H1 (cell line): ENCODE measurements at regions not wholly inside any gene's neighbourhood (a gene's known extent, or its start where the extent isn't known, plus 50 kb on each side); places are given as distances from the start of the nearest gene placed in this dataset.

Source experiments
- CHD7 ChIP-seq: fragments of 300-600 bp; sonication (generic); IDR thresholded peaks from 2 replicates; pipeline ENCODE4 v1.7.1; 2012; ENCODE audit warnings: low read length, moderate library complexity, mild to moderate bottlenecking, inconsistent platforms; ENCODE audit not compliant: insufficient replicate concordance
- GTF2F1 ChIP-seq: IDR thresholded peaks from 2 replicates; pipeline ENCODE4 v1.6.1; 2012; ENCODE audit warnings: low read depth, low read length, improper control_type of control experiment, borderline replicate concordance
- HDAC6 ChIP-seq: IDR thresholded peaks from one replicate; pipeline ENCODE4 v1.7.1; 2012; ENCODE audit warnings: low read depth, mild to moderate bottlenecking, inconsistent platforms, low read length, moderate library complexity
- POLR2A ChIP-seq, 2 experiments: IDR thresholded peaks; 1 replicate in 1 of 2; 2 replicates in 1 of 2; pipeline ENCODE4 v1.6.1; 2011; ENCODE audit warnings: low read depth in 2 of 2, low read length in 2 of 2, mild to moderate bottlenecking in 2 of 2; ENCODE audit errors: control extremely low read depth in 1 of 2
- TAF1 ChIP-seq: IDR thresholded peaks from 2 replicates; pipeline ENCODE4 v1.6.1; 2011; ENCODE audit warnings: mild to moderate bottlenecking, low read depth, low read length
- TF ChIP-seq, protein P1 (sequence below): IDR thresholded peaks from 2 replicates; pipeline ENCODE4 v1.6.1; 2012; ENCODE audit warnings: inconsistent platforms

DNA sequence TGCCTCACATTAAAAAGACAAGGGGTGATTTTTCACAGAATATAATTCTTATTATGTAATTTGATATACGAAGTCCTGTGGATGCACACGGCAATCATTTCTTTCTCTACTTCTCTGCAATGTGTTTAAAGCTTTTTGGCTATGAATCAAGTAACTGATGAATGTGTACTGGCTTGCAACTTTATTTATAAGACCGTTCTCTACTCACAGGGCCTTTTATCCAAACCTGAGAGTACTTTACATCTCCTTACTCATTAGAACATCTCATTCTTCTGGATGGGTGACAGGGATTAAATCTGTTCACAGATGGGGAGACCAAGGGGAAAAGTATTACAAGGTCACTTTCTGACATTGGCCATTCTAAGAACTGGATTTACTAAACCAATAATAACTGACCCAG is 215.8 kb upstream of the DIO2 start (continued):
- no peak for TF ChIP-seq CHD7
- no peak for TF ChIP-seq POLR2A (IDR thresholded peaks at IDR 0.05; ENCODE audit: control extremely low read depth in 1 of 2, low read depth in 2 of 2, low read length in 2 of 2)
- TF ChIP-seq HDAC6 = no peak
- no peak for TF ChIP-seq TAF1
- TF ChIP-seq GTF2F1 = no peak
- TF ChIP-seq, protein P1, sequence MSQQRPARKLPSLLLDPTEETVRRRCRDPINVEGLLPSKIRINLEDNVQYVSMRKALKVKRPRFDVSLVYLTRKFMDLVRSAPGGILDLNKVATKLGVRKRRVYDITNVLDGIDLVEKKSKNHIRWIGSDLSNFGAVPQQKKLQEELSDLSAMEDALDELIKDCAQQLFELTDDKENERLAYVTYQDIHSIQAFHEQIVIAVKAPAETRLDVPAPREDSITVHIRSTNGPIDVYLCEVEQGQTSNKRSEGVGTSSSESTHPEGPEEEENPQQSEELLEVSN = no peak
- TF ChIP-seq, all 59 proteins: peak for 0
